ENCODE measurements at regions not wholly inside any gene's neighbourhood (a gene's known extent, or its start where the extent isn't known, plus 50 kb on each side); places are given as distances from the start of the nearest gene placed in this dataset.

DNA sequence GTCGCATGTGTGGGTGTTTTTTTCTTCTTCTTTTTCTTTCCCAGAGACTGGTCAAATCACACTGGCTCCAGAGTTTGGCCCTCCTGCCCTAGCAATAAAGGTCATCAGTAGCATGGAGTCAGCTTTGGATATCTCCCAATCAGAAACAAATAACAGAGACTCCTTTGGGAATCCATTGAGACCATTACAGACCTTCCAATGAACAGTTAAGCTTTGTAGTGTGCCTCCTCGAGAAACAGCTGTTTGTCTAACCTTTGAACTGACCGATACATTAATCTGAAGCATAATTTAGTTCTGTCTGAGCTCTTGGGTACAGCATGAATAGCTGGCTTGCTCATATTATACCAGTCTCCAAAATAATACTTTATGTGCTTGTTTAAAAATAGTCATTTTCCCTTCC is 1103.2 kb downstream of the GATA3 start:
- Mint-ChIP-seq H3K4me1 (no peaks in the 10 kb centered on the region), H3K27me3 (ENCODE audit: insufficient read depth, low read depth) (peaks cover 2% of the 10 kb centered on the region), H3K36me3 (no peaks in the 10 kb centered on the region), H3K9me3 (peaks cover 7% of the 10 kb centered on the region), H3K4me3 (no peak overlapping the region), H3K27ac (no peak overlapping the region)
- Histone ChIP-seq H3K79me2 (ENCODE audit: low read depth) (no peaks in the 10 kb centered on the region), H3K4me3 (no peak overlapping the region), H3K27ac (no peak overlapping the region), H4K20me1 (ENCODE audit: low read depth) (no peaks in the 10 kb centered on the region), H3K4me2 (no peak overlapping the region), H3K9me3 (ENCODE audit: low read depth) (no peaks in the 10 kb centered on the region), H3K9ac (no peak overlapping the region), H3F3A (ENCODE audit: low read depth) (peaks cover 11% of the 10 kb centered on the region), H3K27me3 (no peaks in the 10 kb centered on the region), H3K36me3 (peaks cover 4% of the 10 kb centered on the region), H3K4me1 (no peaks in the 10 kb centered on the region), H2AFZ (replicated peaks) (no peak overlapping the region)
- no peak for DNase-seq (ENCODE audit: low spot score)
- TF ChIP-seq, protein P1, sequence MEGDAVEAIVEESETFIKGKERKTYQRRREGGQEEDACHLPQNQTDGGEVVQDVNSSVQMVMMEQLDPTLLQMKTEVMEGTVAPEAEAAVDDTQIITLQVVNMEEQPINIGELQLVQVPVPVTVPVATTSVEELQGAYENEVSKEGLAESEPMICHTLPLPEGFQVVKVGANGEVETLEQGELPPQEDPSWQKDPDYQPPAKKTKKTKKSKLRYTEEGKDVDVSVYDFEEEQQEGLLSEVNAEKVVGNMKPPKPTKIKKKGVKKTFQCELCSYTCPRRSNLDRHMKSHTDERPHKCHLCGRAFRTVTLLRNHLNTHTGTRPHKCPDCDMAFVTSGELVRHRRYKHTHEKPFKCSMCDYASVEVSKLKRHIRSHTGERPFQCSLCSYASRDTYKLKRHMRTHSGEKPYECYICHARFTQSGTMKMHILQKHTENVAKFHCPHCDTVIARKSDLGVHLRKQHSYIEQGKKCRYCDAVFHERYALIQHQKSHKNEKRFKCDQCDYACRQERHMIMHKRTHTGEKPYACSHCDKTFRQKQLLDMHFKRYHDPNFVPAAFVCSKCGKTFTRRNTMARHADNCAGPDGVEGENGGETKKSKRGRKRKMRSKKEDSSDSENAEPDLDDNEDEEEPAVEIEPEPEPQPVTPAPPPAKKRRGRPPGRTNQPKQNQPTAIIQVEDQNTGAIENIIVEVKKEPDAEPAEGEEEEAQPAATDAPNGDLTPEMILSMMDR (IDR thresholded peaks at IDR 0.05), result no peak
- no peak for TF ChIP-seq EZH2phosphoT487 (IDR thresholded peaks at IDR 0.05)
- TF ChIP-seq EZH2 (IDR thresholded peaks at IDR 0.05), result no peak

- no peak for TF ChIP-seq EZH2phosphoT487 (IDR thresholded peaks at IDR 0.05)
- TF ChIP-seq, protein P1 (IDR thresholded peaks at IDR 0.05), result no peak
- no peak for TF ChIP-seq EZH2 (IDR thresholded peaks at IDR 0.05)
- H3K36me3 Mint-ChIP-seq, result no peaks in the 10 kb centered on the region
- H3K9me3 ChIP-seq (ENCODE audit: low read depth), result no peaks in the 10 kb centered on the region
- no peak overlapping the region for H3K4me2 ChIP-seq
- no peak overlapping the region for H3K27ac ChIP-seq
- no peaks in the 10 kb centered on the region for H3K4me1 Mint-ChIP-seq
- H3K27me3 Mint-ChIP-seq (ENCODE audit: insufficient read depth, low read depth), result peaks cover 2% of the 10 kb centered on the region
- H3K4me1 ChIP-seq, result no peaks in the 10 kb centered on the region
- no peak overlapping the region for H3K27ac Mint-ChIP-seq
- peaks cover 4% of the 10 kb centered on the region for H3K36me3 ChIP-seq
- H4K20me1 ChIP-seq (ENCODE audit: low read depth), result no peaks in the 10 kb centered on the region
- H3K9me3 Mint-ChIP-seq, result peaks cover 7% of the 10 kb centered on the region
- H3K4me3 Mint-ChIP-seq, result no peak overlapping the region
- H3K79me2 ChIP-seq (ENCODE audit: low read depth), result no peaks in the 10 kb centered on the region
- DNase-seq (ENCODE audit: low spot score), result no peak
- no peak overlapping the region for H3K9ac ChIP-seq
- no peak overlapping the region for H3K4me3 ChIP-seq
- H3K27me3 ChIP-seq, result no peaks in the 10 kb centered on the region
- no peak overlapping the region for H2AFZ ChIP-seq (replicated peaks)
- peaks cover 18% of the 10 kb centered on the region for H3F3A ChIP-seq (ENCODE audit: low read depth)
These were observed 1104.2 kb downstream of the GATA3 start for GRCh38 chr10:9158675-9159074.

DNA sequence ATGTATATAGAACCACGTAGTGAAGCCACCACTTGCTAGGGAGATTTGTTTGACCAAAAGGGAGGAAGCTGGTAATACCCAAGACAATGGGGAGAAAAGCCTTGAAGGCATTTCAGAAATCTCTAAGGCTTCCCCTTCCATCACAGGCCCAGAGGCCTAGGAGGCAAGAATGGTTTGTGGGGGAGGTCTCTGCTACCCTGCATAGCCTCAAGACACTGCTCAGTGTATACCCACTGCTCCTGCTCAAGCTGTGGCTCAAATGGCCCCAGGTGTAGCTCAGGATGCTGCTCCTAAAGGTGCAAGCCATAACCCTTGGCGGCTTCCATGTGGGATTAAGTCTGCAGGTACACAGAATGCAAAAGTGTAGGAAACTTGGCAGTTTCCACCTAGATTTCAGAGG is 1105.8 kb downstream of the GATA3 start:
- TF ChIP-seq EZH2 (IDR thresholded peaks at IDR 0.05) (no peak), EZH2phosphoT487 (IDR thresholded peaks at IDR 0.05) (no peak)
- TF ChIP-seq, protein P1 (IDR thresholded peaks at IDR 0.05), result no peak
- H3K4me1 Mint-ChIP-seq, result no peaks in the 10 kb centered on the region

More for the DNA sequence above, 1105.8 kb downstream of the GATA3 start:
- Histone ChIP-seq H3K79me2 (ENCODE audit: low read depth) (no peaks in the 10 kb centered on the region), H3K27me3 (no peaks in the 10 kb centered on the region), H3K4me2 (no peak overlapping the region), H3K9ac (no peak overlapping the region), H2AFZ (replicated peaks) (no peak overlapping the region), H3K4me1 (no peaks in the 10 kb centered on the region), H3F3A (ENCODE audit: low read depth) (peaks cover 18% of the 10 kb centered on the region), H3K9me3 (ENCODE audit: low read depth) (no peaks in the 10 kb centered on the region), H4K20me1 (ENCODE audit: low read depth) (no peaks in the 10 kb centered on the region), H3K27ac (no peak overlapping the region), H3K4me3 (no peak overlapping the region), H3K36me3 (peaks cover 4% of the 10 kb centered on the region)
- DNase-seq (ENCODE audit: low spot score), result no peak
- no peaks in the 10 kb centered on the region for H3K36me3 Mint-ChIP-seq
- no peak overlapping the region for H3K27ac Mint-ChIP-seq
- peaks cover 7% of the 10 kb centered on the region for H3K9me3 Mint-ChIP-seq
- H3K27me3 Mint-ChIP-seq (ENCODE audit: insufficient read depth, low read depth), result peaks cover 2% of the 10 kb centered on the region
- H3K4me3 Mint-ChIP-seq, result no peak overlapping the region

Data from neural progenitor cell (in vitro differentiated cells).